Prostate gland (tissue), 2 donors: ENCODE measurements at regions not wholly inside any gene's neighbourhood (a gene's known extent, or its start where the extent isn't known, plus 50 kb on each side); places are given as distances from the start of the nearest gene placed in this dataset.

Experiments used
- CTCF ChIP-seq, 4 experiments: fragments of 200-600 bp in 2 of 4; fragments of 450-650 bp in 2 of 4; sonication (generic) in 2 of 4; IDR thresholded peaks; 1 replicate in 3 of 4; 2 replicates in 1 of 4; pipeline ENCODE4 v1.5.1; 2016 to 2019; ENCODE audit warnings: antibody characterized with exemption in 4 of 4, mild to moderate bottlenecking in 2 of 4, moderate library complexity in 2 of 4
- POLR2A ChIP-seq: fragments of 450-650 bp; IDR thresholded peaks from one replicate; pipeline ENCODE4 v1.6.1; 2016; ENCODE audit warnings: antibody characterized with exemption, mild to moderate bottlenecking

GRCh38 chr9:73259086-73259696 lies 107.5 kb downstream of the ANXA1 start:
- TF ChIP-seq CTCF (IDR thresholded peaks at IDR 0.05): no peak
- no peak for TF ChIP-seq POLR2A
